CD4-positive, alpha-beta T cell treated with Interferon gamma for 1 hour (primary cell): ENCODE measurements at regions not wholly inside any gene's neighbourhood (a gene's known extent, or its start where the extent isn't known, plus 50 kb on each side); places are given as distances from the start of the nearest gene placed in this dataset.

Source experiments
- DNase-seq: peaks from one replicate; pipeline ENCODE4 v3.0.0-alpha.2; 2020

DNA sequence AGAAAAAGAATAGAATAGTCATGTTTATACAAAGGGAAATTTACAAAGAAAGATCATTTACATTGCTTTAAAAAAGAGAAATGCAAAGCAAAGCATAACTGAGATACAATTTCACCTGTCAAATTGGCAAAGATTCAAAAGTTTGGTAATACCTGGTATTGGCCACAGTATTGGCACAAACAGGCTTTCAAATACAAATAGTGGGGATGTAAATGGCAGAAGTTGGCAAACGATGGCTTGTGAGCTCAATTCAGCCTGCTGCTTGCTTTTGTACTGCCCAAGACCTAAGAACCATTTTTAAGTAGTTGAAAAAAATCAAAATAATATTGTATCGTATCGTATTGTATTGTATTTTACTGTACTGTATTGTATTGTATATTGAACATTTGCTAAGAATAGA lies 194.5 kb upstream of the JAG1 start:
- DNase-seq: no peak

DNA sequence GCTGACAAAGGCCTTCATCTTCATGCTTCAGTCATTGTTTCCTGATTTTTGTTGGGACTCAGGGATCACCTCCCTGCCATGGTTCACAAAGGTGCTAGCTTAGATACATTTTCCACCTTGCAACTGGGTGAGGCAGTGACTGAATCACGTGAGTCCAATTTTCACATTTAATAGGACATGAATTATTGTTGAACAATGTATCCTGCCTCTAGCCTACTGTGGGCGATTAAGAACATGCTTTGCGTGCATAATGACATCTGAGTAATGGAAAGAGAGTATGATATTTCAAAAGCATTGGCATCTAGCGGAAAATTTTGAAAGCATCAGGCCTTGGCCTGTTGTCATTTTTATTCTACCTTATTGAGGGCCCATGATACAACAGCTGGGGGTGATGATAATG lies 199.2 kb upstream of the JAG1 start:
- DNase-seq: no peak

DNA sequence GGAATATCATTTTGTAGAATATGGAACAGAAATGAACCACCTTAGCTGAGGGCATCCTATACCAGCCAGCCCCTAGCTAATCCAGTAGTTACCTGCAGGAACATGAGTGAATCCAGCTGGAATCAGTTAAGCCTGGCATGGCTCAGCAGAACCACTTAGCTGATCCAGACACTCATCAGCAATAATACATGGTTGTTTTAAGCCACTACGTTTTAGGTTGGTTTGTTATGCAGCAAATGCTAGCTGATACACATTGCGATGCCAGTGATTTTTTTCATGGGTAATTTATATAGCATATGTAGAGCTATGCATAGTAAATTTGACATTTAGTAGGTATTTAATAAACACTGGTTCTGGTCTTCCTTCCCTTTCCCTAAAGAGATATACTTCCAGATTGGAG lies 201.9 kb upstream of the JAG1 start:
- DNase-seq: no peak

DNA sequence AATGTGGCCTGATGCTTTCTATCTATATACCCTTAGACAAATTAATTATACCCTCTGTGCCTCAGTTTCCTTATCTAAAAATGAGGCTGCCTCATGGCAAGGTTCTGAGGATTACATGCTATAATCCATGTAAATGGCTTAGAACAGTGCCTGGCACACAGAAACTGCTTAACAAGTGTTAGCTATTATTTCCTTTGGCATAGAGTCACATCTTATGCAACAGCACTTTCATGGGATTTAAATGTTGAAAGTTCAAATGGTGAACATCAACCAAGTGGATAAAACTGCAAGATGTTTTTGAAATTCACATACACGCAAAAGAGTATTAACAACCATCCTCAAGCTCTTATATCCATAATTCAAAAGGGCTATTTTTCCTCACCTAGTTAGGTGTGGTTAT lies 202.8 kb upstream of the JAG1 start:
- no peak for DNase-seq

DNA sequence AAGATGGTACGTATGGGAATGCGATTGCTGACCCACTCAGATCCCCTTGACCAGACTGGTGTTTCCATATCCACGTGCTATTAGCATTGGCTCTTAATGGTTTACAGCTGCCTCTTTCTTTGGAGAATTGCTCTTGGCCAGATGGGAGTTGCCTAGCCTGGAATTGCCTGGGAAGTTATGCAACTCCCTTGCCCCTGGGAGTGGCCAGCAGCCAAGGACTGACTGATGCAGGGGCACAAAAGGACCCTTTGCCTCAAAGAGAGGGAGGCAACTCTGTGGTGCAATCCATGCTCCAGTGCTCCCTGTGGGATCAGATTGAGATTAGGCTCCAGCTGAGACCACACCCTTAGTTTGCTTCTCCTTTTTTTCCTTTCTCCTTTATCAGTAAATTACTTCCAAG lies 203.5 kb upstream of the JAG1 start:
- no peak for DNase-seq

DNA sequence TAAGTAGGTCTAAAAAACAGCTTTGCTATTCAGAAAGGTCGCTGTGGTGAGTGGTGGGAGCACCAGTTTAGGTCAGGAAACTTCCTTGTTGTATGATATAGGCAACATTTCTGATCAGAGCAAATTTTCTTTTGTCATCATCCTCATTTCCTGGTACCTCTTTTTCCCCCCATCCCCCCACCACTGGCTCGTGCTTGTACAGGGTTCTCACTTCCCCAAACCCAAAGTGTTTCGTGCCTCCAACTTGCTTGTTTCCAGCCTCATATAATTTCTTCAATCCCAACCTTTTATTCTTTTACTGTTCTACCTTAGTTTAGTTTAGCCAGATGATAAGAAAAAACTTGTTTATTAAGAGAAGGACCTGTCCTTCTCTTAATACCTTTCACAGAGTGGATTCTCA lies 209.4 kb upstream of the JAG1 start:
- DNase-seq: no peak

DNA sequence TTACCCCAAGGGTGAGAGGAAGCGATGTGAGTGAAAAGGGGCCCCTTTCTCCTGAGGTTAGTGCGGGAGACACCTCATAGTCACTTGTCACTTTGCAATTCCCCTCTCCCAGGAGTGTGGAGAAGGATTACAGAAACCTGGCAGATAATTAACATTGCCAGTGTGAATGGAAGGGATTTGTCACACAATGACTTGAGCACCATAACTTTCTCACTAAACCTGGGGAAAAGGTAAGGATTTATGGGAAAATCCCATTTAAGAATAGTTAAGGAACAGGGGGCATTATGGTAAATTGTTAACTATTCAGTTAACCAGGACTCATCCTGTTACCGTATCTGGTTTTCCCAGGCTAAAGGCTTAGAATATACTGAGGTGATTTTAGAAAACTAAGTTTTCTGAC lies 219.5 kb upstream of the JAG1 start:
- no peak for DNase-seq

DNA sequence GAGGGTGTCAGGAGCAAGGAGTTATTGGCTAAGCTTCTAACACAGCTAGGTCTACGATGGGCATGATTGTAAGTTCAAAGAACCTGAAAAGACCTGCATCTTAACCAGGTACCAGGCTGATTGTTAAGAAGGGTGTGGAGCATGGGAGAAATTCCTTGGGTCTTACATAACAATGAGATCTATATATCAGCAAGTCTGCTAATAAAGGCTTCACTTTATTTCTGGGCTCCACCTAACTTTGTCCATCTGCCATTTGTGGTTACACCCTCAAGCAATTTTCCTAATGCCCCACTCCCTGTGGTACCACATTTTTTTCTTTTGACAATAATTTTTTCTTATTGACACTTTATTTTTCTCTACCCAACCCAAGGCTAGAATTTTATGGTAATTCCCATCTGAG lies 223.5 kb upstream of the JAG1 start:
- no peak for DNase-seq

DNA sequence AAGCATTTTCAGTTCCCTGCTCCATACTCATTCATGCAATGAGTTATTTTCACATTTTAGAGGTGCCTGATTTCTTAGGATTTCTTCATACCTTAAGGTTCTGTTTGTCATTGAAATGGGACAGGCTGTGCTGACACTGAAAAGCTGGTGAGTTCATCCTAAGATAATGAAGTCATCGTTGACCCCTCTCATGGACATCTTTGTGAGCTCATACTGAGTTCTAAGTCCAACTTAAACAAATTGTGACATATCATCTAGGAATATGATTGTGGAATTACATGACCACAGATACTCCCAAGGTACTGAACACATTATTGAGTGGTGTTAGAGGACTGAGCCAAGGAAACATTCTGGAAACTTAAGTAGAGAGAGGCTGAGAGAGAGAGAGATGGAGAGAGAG lies 224.8 kb upstream of the JAG1 start:
- DNase-seq: no peak

DNA sequence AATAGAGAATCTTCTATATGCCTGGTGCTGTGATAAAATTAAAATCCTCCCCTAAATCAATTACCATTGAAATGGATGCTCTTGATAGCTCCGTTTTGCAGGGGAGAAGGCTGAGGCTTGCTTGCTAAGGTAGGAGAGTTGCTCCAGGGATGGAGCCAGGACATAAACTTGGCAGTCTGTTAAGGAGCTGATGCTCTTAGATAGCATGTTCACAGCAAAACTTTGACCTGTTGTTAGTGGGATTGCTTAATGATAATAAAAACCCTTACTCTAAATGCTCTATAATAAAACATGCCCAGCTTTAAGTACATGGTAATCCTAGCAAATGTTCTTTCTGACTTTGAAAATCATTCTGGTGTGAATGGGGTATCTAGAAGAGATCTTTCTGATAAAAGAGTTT lies 228.4 kb upstream of the JAG1 start:
- DNase-seq: no peak

DNA sequence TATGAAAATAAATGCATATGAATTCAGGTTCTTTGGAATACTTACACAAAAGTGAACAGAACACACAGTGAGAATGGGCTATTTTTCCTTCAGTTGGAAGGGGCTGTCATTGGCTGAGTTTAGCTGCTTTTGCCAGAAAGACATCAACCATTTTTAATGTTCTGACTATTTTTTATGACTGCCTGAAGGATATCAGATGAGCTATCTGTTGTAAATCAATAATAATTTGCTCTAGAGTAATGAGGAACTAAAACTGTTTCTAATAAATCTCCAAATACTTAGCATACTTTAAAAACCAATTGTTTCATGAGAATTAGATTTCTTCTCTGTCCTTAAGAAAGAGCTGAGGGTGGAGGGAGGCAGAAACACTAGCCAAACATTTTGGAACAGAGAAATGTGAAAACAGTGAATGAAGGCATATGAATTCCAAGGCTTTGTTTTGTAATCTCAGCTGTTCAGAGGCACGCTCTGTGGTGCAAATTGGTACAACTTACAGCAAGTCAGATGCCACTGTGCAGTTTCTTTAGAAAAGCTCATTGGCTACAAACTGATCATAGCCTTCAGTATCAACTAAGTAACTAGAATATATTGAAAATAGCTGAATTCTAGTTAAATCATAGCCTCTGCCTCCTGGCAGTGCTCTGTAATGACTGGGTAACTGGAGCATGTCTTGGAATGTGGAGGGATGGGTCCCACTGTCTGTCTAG lies 228.9 kb upstream of the JAG1 start:
- no peak for DNase-seq

DNA sequence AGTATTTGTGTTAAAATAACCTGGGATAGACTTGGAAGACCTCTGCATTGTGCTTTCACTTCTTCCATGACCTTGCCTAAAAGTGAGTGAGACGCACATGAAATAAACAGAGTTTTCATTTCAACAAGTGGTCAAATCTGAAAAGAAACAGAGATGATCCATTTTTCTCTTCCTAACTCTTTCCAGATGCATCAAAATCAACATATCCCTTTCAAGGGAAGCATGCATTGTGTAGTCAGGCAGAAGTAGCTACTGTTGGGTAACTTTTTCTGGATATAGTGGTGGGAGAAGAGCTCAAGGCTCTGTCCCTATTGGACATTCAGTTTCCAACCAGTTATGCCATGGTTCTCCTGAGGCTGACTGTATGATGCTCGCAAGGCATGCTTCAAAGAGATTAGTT lies 233.0 kb upstream of the JAG1 start:
- DNase-seq: no peak

DNA sequence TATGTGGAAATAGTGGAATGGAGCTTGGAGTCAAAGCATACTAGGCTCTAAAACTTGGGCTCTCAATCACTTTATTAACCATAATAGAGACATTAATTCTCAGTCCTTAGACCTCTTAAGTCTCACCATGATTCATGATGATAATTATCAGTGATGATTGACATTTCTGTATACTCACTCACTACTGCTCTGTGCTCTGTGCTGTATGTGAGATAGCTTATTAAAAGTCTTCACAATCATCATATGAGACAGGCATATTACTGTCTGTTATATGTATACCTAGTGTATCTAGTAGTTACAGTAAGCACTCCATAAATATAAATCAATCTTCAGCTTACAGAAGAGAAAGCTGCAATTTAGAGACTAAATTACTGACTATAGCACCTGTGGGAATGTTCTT lies 236.0 kb upstream of the JAG1 start:
- no peak for DNase-seq

DNA sequence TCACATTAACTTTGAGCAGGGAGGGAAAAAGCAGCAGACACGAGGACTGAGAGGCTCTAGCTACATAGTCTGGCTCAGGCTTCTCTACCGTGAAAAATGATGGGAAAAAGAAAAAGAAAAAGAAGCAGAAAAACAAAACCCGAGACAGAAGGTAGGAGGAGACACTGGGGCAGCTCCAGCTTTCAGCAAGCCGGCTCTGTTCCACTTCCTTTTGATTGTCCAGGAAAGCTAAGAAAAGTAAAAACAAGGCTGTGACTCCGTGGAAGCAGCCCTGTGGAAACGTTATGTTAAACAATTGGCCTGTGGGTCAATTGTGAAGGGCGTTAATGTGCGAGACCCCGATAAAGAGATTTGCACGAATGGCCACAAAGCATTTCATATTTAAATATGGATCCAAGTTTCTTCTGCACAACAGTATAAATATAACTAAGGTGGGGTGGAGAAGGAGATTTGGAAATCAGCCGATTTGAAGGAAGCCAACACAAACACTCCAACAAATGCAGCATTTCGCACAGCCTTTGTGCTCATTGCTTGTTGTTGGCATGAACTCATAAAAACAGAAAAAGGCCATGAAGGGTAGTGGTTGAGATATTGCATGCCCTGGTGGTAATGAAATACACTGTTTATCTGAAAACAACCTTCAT lies 236.9 kb upstream of the JAG1 start:
- no peak for DNase-seq

DNA sequence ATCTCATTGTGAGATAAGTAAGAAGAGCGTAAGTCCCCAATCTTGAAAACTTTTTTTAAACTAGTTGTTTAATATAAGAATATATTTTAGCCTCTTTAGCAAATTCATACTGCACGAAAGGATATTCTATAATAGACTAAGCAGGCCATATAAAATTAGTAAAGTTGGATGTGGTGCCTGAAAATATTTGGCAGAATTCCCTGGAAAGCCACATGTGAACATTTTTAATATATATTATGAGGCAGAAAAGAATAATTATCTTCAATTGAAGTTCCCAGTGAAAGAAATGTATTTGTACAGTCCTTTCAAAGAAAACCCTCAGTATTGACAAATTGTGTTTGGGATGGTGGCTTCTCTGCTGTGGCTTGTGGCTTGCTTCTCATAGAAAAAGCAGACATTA lies 237.5 kb upstream of the JAG1 start:
- DNase-seq: no peak

DNA sequence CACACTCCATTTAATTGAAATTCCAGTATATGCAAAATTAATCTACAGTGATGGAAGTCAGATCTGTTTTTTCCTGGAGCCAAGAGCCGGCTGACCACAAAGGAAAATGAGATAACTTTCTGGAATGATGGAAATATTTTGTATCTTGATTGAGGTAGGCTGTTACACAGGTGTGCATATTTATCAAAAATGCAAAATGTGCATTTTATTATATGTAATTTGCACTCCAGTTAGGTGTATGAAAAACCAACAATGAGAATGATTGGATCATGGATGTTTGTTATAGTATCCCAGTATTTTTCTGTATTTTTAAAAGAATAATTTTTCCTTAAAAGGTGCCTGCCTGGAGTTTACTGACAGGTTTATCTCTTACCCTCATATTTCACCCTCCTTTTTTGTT lies 242.0 kb upstream of the JAG1 start:
- no peak for DNase-seq

DNA sequence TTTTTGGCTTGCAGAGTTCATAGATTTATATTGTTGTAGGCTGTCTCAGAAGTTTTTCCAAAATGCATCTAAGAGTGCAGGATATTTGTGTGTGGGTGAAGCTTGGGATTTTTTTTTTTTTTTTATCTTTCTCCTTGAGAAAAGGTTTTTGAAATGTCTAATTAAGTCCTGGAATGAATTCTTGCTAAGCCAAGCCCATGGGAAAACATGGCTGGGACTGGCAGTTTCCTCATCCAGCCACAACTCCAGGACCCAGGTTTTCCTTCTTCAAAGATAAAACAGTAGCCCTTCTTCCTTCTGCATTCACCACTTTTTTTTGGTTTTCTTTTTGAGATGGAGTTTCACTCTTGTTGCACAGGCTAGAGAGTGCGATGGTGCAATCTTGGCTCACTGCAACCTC lies 242.5 kb upstream of the JAG1 start:
- DNase-seq: no peak

DNA sequence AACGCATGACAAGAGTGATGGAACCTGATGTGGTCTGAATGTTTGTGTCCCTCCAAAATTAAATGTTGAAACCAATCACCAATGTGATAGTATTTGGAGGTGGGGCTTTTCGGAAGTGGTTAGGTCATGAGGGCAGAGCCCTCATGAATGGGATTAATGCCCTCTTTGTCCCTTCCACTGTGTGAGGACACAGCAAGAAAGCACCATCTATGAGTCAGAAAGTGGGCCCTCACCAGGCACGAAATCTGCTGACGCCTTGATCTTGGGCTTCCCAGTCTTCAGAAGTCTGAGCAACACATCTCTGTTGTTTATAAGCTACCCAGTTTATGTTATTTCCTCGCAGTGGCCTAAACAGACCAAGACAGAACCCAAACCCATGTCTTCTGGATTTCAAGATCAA lies 244.0 kb upstream of the JAG1 start:
- DNase-seq: no peak

DNA sequence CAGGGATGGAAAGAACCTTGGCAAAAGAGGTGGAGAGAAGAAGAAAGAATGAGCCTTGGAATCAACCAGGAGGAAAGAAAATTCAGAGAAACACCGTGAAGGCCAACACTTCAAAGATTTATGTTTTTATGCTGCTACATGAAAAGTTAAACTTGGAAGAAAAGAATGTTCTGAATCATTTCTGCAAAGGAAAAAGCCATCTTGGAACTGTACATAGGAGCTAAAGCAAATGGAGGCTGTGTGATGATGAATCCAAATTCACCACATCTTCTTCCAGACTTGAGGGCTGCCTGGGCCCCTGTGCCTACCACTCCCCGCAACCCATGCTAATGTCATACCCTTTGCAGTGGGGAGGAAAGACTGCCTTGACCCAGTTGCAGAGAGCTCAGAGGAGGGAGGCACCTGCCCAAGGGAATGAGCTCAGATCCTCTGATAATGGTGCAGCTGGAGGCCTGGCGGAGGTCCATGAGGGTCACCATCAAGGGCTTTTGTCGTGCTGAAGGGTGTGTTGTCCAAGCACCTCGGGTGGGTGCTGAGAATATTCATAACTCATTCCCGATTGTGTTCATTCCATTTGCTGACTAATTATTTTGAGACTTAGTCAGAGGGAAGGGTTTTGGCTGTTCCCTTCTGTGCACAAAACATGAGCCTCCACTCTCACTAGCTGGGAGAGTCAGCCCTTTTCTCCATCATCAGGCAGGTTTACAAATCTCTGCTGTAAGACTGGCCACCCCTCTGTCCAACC lies 245.8 kb upstream of the JAG1 start:
- DNase-seq: no peak

DNA sequence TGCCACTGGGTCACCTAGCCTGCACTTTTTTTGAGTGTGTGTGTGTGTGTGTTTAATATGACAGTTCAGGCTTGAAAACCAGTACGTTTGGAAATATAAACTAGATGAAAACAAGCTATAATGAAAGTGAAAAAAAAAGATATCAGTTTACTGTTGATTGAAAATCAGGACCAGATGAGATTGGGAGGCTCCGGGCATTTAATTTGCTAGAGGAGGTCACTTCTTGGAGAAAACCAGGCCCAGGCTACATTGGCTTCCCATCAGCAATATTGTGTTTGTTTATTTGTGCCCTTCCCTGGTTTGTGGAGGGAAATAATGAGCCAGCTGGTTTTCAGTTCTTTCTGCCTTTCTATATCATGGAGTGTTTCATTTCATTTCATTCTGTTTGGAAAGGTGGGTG lies 246.6 kb upstream of the JAG1 start:
- DNase-seq: no peak

DNA sequence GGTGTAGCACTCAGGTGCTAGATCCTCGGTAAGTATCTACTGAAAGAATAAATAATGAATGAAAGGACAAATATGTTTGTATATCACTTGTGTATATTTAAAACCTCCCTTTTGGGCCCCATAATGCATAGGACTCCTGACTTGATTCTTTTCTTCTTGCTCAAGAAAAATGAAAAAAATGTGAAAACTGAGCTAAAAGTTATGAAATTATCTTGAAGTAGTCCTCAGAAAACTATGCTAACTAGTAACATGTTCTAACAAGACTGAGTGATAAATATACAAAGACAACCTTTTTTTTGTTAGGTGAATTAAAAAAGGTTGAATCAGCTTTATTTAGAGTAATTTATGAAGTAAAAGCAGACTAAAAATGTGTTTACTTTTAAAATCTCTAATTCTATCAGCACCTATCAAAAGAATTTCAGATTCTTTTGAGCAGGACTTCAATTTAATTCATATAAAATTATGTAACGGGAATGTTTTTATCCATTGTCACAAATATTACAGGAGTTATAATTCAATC lies 247.8 kb upstream of the JAG1 start:
- no peak for DNase-seq

DNA sequence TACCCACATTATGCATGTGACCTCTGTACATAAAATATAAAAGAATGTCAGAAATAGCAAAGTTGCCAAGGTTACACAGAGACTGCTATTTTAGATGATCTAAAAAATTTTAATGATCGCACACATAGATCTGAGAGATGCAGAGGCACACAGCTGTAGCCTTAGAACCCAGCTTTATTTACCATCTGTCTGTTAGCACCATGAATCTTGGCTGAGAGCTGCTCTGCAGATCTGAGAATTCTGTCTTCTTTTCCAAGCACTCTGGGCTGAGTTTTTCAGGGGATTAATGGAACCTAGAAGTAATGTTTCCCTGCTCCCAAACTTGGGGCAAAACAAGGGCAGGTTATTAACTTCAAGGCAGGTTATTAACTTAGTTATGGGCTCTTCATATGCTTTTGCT lies 248.7 kb upstream of the JAG1 start:
- DNase-seq: no peak

DNA sequence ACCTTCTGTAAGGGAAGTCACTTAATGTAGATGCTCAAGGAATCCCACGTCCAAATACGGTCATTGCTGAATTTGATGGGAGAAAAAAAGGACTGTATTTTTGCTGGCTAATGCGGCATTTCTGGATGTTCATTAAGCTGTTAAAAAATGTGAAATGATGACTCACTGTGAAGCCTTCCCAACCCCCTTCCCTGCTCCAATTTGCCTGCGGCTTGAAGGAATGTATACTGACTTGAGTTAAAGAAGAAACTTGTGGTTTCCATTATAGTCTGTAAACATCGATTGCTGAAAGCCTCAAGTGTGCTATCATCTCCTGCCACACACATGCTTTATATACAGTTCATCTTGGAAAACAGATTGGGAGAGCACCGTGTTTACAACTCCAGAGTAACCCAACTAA lies 249.1 kb upstream of the JAG1 start:
- no peak for DNase-seq

DNA sequence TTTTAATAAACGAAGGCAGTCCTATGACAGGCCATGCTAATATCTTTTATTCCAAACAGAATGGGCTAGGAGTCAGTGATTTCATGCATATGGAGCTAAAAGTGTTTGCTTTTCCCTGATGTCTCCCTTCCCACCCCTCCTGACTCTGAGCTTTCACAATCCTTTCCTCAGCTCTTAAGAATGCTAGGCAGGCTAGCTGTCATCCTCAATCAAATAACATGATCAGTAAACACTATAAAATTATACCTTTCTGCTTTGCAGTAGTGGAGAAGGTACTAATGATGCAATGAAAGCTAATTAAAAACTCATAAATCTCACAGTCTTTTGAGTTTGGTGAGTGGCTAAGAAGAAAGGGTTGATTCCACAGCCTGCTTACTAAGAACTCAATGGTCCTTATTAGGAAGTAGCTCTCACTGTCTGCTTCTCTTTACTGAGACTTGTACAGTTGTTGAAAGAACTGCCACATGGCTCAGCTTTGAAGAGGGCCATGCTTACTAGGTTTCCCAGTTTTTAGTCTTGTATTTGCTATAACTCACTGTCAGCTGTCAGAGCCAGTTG lies 250.9 kb upstream of the JAG1 start:
- no peak for DNase-seq
